OCI-LY1 (cell line): ENCODE measurements at regions not wholly inside any gene's neighbourhood (a gene's known extent, or its start where the extent isn't known, plus 50 kb on each side); places are given as distances from the start of the nearest gene placed in this dataset.

Experiments
- EZH2 ChIP-seq: fragments of 200-600 bp; sonication (generic), shearing (Covaris generic); IDR thresholded peaks from 2 replicates; pipeline ENCODE4 v1.8.0; 2017; ENCODE audit warnings: borderline replicate concordance, mixed run types, mild to moderate bottlenecking, antibody characterized with exemption, low read length, moderate library complexity, mixed read lengths
- TF ChIP-seq, protein P1 (sequence below): fragments of 200-600 bp; sonication (generic), shearing (Covaris generic); IDR thresholded peaks from 2 replicates; pipeline ENCODE4 v1.5.1; 2017; ENCODE audit warnings: mild to moderate bottlenecking, antibody characterized with exemption, low read length, moderate library complexity, mixed read lengths

DNA sequence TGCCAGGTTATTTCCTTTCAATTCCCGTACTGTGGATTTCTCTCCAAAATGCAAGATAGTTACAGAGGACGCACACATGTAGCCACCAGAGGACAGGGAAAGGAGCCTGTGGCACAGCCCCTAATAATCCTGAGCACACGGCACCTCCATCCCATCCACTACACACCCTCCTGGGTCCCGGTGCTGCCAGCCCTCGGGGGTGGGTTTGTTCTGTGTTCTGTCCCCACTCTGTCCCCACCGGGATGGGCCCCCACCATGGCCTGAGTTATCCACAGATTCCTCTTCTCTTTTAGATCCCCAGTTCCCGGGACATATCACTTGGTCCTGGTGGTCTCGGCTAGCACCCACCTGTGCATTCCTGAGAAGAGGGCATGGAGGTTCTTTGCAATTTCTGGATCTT lies 196.9 kb upstream of the PPP2R2D start:
- TF ChIP-seq, protein P1, sequence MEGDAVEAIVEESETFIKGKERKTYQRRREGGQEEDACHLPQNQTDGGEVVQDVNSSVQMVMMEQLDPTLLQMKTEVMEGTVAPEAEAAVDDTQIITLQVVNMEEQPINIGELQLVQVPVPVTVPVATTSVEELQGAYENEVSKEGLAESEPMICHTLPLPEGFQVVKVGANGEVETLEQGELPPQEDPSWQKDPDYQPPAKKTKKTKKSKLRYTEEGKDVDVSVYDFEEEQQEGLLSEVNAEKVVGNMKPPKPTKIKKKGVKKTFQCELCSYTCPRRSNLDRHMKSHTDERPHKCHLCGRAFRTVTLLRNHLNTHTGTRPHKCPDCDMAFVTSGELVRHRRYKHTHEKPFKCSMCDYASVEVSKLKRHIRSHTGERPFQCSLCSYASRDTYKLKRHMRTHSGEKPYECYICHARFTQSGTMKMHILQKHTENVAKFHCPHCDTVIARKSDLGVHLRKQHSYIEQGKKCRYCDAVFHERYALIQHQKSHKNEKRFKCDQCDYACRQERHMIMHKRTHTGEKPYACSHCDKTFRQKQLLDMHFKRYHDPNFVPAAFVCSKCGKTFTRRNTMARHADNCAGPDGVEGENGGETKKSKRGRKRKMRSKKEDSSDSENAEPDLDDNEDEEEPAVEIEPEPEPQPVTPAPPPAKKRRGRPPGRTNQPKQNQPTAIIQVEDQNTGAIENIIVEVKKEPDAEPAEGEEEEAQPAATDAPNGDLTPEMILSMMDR: no peak
- no peak for TF ChIP-seq EZH2
